AG10803 (cell line): ENCODE measurements at regions not wholly inside any gene's neighbourhood (a gene's known extent, or its start where the extent isn't known, plus 50 kb on each side); places are given as distances from the start of the nearest gene placed in this dataset.
"Not testable (repeated sequence)": the region's sequence is repeated elsewhere in the genome, so short reads cannot be mapped to it uniquely, and the experiment has no call there.

Experiments
- DNase-seq: peaks from one replicate; pipeline ENCODE4 v3.0.0; 2010; ENCODE audit warnings: low read depth
- H3K4me3 ChIP-seq: 2 replicates; pipeline ENCODE4 v1.5.1; 2011; ENCODE audit warnings: mild to moderate bottlenecking, low read length, control low read depth
- CTCF ChIP-seq: conservative IDR thresholded peaks from 2 replicates; pipeline ENCODE4 v1.5.1; 2011; ENCODE audit warnings: mild to moderate bottlenecking, low read length, control low read depth, inconsistent platforms

- DNase-seq, result no peak
- TF ChIP-seq CTCF, result no peak
- no peak overlapping the region for H3K4me3 ChIP-seq
Measured at GRCh38 chr7:37578350-37578749, 105.2 kb upstream of the GPR141 start.

- DNase-seq, result no peak
- TF ChIP-seq CTCF, result no peak
- H3K4me3 ChIP-seq, result no peak overlapping the region
Measured at GRCh38 chr7:37580376-37580775, 103.2 kb upstream of the GPR141 start.

GRCh38 chr7:37584651-37585463 is 98.7 kb upstream of the GPR141 start:
- not testable (repeated sequence) for H3K4me3 ChIP-seq, DNase-seq

- H3K4me3 ChIP-seq, result no peak overlapping the region
- no peak for DNase-seq
- TF ChIP-seq CTCF, result no peak
Measured at GRCh38 chr7:37590824-37591223, 92.7 kb upstream of the GPR141 start.

GRCh38 chr7:37592366-37592765 is 91.2 kb upstream of the GPR141 start:
- DNase-seq, result no peak
- H3K4me3 ChIP-seq, result no peak overlapping the region
- TF ChIP-seq CTCF, result no peak

- DNase-seq, result no peak
- no peak for TF ChIP-seq CTCF
Measured at GRCh38 chr7:37594602-37595001, 89.0 kb upstream of the GPR141 start.

GRCh38 chr7:37598824-37599223 is 84.7 kb upstream of the GPR141 start:
- no peak overlapping the region for H3K4me3 ChIP-seq
- DNase-seq, result no peak
- TF ChIP-seq CTCF, result no peak

More at GRCh38 chr7:37594602-37595001, 89.0 kb upstream of the GPR141 start:
- H3K4me3 ChIP-seq, result no peak overlapping the region
